Panc1 (cell line): ENCODE measurements at regions not wholly inside any gene's neighbourhood (a gene's known extent, or its start where the extent isn't known, plus 50 kb on each side); places are given as distances from the start of the nearest gene placed in this dataset.

Experiments
- POLR2AphosphoS5 ChIP-seq: IDR thresholded peaks from 2 replicates; pipeline ENCODE4 v1.6.1; 2012; ENCODE audit warnings: mild to moderate bottlenecking, low read depth, low read length, moderate library complexity
- TCF7L2 ChIP-seq: IDR thresholded peaks from 2 replicates; pipeline ENCODE4 v1.6.1; 2011; ENCODE audit warnings: mild to moderate bottlenecking, low read depth, low read length, inconsistent platforms
- TF ChIP-seq, protein P1 (sequence below): fragments of 450-650 bp; IDR thresholded peaks from 2 replicates; pipeline ENCODE4 v1.5.1; 2017; ENCODE audit warnings: mild to moderate bottlenecking
- TF ChIP-seq, protein P2 (sequence below), 2 experiments: IDR thresholded peaks; 2 replicates each; pipeline ENCODE4 v1.6.1; 2011 to 2012; ENCODE audit warnings: low read depth in 2 of 2, control low read depth in 1 of 2, low read length in 1 of 2, mild to moderate bottlenecking in 1 of 2, moderate library complexity in 1 of 2; ENCODE audit not compliant: insufficient read depth in 1 of 2

DNA sequence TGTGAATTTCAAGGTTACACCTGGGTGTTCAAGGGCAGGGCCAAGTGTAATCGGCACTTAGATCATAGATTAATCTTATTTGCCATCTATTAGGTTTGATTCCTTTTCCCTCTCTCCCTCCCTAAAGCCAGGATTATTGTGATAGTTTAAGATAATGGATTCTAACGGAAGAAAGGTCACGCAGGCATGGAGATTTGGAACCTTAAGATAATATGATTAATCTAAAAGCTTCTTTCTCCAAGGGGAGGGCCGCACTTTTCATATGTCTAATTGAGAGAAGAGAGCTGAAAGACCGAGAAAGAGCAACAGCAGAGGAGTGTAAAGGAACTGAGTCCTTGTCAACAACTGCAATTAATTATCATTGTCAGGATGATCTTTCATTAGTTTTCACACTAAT lies 858.8 kb upstream of the NR2F2 start:
- TF ChIP-seq, protein P1, sequence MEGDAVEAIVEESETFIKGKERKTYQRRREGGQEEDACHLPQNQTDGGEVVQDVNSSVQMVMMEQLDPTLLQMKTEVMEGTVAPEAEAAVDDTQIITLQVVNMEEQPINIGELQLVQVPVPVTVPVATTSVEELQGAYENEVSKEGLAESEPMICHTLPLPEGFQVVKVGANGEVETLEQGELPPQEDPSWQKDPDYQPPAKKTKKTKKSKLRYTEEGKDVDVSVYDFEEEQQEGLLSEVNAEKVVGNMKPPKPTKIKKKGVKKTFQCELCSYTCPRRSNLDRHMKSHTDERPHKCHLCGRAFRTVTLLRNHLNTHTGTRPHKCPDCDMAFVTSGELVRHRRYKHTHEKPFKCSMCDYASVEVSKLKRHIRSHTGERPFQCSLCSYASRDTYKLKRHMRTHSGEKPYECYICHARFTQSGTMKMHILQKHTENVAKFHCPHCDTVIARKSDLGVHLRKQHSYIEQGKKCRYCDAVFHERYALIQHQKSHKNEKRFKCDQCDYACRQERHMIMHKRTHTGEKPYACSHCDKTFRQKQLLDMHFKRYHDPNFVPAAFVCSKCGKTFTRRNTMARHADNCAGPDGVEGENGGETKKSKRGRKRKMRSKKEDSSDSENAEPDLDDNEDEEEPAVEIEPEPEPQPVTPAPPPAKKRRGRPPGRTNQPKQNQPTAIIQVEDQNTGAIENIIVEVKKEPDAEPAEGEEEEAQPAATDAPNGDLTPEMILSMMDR, result no peak
- TF ChIP-seq POLR2AphosphoS5, result no peak
- TF ChIP-seq, protein P2, sequence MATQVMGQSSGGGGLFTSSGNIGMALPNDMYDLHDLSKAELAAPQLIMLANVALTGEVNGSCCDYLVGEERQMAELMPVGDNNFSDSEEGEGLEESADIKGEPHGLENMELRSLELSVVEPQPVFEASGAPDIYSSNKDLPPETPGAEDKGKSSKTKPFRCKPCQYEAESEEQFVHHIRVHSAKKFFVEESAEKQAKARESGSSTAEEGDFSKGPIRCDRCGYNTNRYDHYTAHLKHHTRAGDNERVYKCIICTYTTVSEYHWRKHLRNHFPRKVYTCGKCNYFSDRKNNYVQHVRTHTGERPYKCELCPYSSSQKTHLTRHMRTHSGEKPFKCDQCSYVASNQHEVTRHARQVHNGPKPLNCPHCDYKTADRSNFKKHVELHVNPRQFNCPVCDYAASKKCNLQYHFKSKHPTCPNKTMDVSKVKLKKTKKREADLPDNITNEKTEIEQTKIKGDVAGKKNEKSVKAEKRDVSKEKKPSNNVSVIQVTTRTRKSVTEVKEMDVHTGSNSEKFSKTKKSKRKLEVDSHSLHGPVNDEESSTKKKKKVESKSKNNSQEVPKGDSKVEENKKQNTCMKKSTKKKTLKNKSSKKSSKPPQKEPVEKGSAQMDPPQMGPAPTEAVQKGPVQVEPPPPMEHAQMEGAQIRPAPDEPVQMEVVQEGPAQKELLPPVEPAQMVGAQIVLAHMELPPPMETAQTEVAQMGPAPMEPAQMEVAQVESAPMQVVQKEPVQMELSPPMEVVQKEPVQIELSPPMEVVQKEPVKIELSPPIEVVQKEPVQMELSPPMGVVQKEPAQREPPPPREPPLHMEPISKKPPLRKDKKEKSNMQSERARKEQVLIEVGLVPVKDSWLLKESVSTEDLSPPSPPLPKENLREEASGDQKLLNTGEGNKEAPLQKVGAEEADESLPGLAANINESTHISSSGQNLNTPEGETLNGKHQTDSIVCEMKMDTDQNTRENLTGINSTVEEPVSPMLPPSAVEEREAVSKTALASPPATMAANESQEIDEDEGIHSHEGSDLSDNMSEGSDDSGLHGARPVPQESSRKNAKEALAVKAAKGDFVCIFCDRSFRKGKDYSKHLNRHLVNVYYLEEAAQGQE (IDR thresholded peaks at IDR 0.05; ENCODE audit: insufficient read depth in 1 of 2, low read depth in 2 of 2, low read length in 1 of 2), result no peak
- TF ChIP-seq TCF7L2, result no peak
